K562 (cell line): ENCODE measurements at regions not wholly inside any gene's neighbourhood (a gene's known extent, or its start where the extent isn't known, plus 50 kb on each side); places are given as distances from the start of the nearest gene placed in this dataset.

Source experiments
- EHMT2 ChIP-seq: fragments of 450-650 bp; IDR thresholded peaks from 2 replicates; pipeline ENCODE4 v1.6.1; 2018; ENCODE audit warnings: antibody characterized with exemption
- SNRNP70 ChIP-seq: fragments of 200-400 bp; formaldehyde crosslinking; optimal IDR thresholded peaks from 2 replicates; pipeline ENCODE3; 2017; ENCODE audit warnings: low read depth, low read length
- TFAP4 ChIP-seq: sonication (generic); formaldehyde crosslinking; IDR thresholded peaks from 2 replicates; pipeline ENCODE4 v1.8.0; 2022; ENCODE audit warnings: missing genetic modification reagents, mild to moderate bottlenecking, moderate library complexity, borderline replicate concordance

DNA sequence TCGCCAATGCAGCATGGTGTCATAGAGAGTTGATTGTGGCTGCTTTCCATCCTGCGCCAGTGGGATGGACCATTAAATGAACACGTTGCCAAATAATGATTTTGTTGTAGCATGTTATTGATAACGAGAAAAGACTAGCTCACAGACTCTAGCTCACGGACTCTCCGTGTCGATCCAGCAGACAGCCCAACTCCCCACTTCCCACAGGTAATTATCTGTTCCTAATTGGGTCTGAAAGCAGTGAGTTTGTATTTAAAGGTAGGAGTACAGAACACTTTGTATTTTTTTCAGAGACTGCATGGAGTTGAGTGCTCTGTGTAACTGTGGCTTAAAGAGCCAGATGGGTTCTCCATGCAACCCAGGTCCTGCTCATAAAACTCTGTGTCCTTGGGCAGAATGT lies 1250.5 kb downstream of the TYW1 start:
- TF ChIP-seq SNRNP70: no peak
- TF ChIP-seq TFAP4 (CRISPR knock-in tag): no peak
- no peak for TF ChIP-seq EHMT2
